Ecto neural progenitor cell (in vitro differentiated cells): ENCODE measurements at regions not wholly inside any gene's neighbourhood (a gene's known extent, or its start where the extent isn't known, plus 50 kb on each side); places are given as distances from the start of the nearest gene placed in this dataset.
"Not testable (repeated sequence)": the region's sequence is repeated elsewhere in the genome, so short reads cannot be mapped to it uniquely, and the experiment has no call there.

Experiments
- DNase-seq: peaks from one replicate; pipeline ENCODE4 v3.0.0-alpha.2; 2018; ENCODE audit warnings: low spot score

DNA sequence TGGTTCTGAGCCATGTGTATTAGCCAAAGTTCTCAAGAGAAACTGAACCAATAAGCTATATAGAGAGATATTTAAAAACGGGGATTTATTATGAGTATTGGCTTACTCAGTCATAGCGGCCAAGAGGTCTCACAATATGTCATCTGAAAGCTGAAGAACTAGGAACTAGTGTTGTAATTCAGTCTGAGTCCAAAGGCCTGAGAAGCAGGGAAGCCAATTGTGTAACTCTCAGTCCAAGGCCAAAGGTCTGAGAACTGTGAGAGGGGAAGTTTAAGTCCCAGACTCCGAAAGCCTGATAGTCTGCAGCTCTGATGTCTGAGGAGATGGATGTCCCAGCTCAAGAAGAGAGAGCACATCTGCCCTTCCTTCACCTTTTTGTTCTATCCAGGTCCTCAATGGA, 344.8 kb upstream of the USP15 start:
- no peak for DNase-seq

DNA sequence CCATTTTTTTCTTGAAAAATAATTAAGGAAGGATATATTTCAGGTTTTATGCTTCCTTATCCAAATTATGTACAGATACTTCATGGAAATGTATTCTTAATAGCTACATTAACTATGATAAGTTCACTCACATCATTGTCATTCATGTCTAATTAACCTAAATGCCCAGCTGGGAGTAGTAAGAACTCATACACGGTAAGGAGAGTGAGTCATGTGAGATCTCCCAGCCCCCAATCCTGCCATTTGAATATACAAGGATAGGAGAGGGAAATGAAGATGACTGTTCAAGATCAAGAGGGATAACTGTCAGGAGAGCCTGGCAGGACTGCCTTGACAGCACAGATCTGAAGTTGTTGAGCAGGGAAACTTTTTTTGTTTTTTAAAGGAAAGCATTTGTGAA, 343.4 kb upstream of the USP15 start:
- DNase-seq: no peak

DNA sequence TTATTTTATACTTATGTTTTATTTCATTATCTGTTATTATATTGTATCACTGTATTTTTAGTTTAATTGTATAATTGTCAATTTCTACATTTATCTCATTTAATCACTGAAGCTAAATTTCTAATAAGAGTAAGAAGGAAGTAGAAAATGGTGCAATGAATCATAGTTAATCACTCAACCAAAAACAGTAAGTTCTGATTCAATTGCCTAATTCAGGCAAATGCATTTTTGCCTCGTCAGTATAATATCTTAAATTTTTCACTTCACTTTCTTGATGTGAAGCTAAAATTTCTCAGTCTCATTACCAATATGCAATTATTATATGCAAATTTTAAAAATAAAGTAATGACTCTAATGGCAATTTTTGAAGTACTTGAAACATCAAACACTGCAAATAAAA, 340.5 kb upstream of the USP15 start:
- no peak for DNase-seq

DNA sequence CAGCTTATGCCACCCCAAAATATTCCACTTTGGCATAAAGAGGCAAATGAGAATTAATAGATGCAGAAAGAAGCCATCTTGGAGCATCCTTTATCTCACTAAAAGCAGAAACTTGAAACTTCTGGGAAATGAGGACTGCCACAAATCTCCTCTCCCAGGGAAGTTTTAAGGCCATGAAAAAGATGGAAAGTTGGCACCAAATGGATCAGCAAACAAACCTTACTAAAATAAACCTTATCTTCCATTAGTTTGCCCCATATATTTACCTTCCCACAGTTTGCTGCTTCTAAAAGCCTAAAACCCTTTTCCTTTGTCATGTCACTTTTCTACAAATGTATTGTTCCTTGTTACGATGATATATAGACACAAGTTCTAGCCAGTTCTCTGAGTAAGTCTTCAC, 340.0 kb upstream of the USP15 start:
- DNase-seq: no peak

DNA sequence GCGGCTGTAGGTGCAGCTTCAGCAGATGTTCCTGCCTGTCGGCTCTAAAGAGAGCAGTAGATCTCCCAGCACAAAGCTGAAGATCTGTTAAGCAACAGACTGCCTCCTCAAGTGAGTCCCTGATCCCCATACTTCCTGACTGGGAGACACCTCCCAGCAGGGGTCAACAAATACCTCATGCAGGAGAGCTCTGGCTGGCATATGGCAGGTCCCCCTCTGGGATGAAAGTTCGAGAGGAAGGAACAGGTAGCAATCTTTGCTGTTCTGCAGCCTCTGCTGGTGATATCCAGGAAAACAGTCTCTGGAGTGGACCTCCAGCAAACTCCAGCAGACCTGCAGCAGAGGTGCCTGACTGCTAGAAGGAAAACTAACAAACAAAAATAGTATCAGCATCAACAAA, 337.1 kb upstream of the USP15 start:
- no peak for DNase-seq

DNA sequence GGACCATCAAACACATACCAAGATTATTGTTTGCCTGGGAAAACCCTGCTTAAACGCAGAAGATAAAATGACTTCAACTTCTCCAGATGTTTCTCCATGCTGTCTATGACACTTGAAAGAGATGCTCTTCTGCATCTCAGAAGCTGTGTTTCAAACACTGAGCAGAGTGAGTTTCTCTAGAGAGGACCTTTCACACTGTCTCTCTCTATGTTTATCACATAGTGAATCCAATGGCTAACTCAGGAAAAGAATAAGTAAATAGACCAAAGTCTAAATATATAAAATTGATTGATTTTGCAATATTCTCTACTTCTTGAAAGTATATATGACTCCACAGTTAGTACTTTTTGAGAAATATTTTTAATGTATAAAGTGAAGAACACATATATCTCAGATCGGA, 325.6 kb upstream of the USP15 start:
- DNase-seq: no peak

DNA sequence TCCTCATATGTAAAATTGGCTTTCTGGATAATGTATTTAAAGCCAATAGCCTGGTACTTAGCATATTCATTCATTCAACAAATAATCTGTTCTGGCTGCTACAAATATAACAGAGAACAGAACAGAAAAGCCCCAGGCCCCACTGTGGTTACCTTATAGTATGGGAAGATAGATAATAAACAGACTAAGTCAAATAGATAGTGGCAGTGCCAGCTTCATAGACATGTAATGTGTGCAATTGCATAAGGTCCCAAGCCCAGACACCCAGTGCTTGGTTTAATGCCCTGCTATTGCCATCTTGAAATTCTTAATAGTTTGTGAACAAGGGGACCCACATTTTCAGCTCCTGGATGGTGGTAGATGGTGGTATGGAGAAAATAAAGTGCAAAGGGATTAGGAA, 320.2 kb upstream of the USP15 start:
- no peak for DNase-seq

DNA sequence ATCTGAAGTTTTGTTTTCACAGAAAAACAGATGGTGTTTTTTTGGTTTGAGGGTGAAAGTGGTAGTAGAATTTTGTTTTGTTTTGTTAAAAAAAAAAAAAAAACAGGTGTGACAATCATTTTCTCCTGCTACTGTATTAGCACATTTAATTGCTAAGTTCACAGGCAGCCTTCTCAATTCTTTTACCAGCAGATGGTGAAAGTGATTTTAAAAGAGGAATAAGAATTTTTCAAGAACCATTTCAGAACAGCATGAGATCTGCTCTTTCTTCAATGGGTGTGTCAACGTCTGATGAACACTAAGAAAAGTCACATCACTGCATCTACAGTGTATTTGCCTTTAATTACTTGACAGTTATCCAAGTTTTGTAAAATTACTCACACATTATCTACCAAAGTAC, 303.7 kb upstream of the USP15 start:
- no peak for DNase-seq

DNA sequence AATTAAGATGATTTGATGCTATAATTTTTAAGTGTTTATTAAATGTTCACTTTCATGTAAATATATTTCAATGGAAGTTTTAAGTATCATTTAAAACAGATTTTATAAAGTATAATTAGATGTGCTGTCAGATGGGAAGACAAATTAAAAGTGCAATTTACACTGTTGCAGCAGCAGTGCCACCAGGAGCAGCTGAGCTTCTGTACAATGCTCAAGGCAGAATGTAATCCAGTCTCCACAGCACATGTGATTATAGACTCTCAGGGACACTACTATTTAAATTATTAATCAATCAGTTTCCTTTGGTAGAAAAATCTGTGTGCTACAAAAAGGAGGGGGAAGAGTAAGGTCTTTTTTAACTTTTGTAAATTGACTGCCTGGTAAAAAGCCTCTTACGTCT, 285.7 kb upstream of the USP15 start:
- no peak for DNase-seq

DNA sequence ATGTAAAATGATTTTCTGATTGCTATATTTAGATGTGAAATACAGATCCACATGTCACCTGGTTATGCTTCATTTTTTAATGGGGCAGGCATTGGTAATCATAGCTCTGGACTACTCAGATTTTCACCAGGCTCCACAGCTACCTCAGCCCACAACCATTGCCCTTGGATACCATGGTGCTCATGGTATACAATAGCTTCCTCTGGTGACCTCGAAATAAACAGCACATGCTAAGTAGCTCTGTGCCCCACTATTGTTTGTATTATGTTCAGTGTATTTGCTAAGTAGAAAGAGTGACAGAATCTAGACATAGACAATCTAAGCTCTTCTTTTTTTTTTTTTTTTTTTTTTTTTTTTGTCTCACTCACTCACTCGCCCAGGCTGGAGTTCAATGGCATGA, 274.4 kb upstream of the USP15 start:
- no peak for DNase-seq

DNA sequence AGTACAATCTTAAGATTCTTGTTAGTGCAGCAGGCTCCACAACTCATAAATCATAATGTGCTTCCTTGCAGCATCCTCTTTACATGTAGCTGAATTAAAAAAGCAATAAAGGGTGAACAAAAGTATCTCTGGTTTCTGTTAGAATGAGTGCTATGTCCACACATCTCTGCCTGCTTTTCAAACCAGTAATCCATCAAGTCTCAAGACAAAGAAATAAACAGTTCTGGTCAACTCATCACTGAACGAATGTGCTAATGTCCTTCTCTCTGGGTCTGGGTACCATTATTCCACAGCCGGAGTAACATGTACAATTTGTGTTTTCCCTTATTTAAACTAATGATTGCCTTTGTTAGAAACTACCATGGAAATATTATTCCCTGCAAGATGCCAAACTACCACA, 273.0 kb upstream of the USP15 start:
- DNase-seq: no peak

DNA sequence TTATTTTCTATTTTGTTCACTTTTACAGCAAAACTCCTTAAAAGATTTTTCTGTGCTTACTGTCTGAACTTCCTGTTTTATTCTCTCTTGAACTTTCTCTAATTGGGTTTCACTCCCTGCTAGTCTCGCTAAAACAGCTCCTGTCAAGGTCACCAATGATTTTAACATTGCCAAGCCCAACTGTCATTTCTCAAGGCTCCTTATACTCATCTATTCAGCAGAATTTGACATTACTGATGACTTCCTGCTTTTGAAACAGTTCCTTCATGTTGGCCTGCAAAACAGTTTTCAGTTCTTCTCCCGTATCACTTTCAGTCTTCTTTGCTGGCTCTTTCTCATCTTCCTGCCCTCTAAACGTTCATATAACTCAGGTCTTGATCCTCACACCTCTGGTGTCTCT, 268.5 kb upstream of the USP15 start:
- no peak for DNase-seq

DNA sequence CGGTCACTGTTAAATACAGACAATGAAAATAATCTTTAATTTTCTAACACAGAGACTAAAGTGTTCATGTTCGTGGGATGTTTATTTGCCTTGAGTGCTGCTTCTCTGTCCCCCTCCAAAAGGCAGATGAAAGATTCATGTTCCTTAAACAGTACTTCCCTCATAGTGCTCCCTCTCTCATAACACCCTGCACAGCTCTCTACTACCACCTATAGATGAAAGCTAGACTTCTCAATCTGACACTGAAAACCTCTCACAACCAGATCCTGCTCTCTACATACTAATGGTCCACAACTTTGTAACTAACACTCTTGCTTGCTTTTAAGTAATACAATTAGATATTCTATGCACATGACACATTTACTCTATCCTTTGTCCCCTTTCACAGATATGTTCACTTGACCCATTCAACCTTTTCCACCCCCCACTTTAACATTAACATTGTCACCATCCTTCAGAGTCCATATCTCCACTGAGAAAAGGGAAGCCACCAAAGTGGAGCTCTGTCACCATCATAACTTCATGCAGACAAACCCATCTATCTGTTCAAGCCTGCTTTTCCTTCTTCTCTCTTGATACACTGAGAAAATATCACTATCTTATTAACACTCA, 266.4 kb upstream of the USP15 start:
- DNase-seq: no peak

DNA sequence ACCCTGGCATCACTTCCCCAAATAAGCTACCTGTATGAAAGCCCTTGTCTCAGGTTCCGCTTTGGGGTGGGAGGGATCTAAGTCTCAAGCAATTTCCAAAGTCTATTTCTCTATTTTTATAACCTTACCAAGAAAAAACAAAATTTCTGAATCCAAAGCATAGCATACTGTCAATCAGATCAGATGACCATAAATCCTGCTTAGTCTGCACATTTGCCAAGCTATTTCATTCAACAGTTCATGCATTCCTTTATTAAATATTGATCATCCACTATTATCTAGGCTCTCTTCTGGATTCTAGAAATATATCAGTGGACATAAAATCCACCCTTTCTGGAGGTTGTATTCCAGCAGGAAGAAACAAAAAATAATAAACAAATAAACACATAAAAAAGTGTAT, 263.5 kb upstream of the USP15 start:
- DNase-seq: no peak

DNA sequence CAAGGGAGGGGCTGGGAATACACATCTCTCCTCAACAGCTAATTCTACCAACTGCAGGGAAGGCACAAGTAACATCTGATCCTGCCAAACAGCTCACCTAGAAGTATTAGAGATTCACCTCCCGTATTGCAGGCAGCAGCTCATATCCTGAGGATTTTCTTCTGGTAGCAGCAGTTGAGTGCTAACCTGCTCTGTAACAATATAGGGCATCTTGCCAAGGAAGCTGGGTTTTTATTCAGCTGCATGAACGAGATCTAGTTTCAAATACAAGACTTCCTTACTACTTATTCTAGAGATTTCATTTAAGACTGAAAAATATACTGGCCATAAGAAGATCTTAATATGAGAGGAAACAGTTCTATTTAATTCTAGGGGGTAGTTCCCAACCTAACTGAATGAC, 261.4 kb upstream of the USP15 start:
- DNase-seq: no peak

DNA sequence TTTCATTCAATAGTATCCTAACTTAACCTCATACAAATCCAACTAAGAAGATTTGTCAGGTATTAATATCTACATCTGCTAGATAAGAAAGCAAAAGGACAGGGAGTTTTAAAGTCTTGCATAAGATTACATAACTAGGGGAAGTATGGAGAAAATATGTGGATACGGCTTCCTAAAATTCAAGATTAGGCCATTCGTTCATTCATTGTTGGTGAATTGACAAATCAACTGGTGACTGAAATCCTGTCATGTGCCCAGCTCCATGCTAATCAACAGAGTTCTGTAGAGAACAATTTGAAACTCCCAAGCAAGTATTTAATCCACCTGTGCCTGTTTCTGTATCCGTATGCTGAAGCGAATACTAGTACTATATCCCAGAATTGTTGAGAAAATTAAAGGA, 260.9 kb upstream of the USP15 start:
- no peak for DNase-seq

DNA sequence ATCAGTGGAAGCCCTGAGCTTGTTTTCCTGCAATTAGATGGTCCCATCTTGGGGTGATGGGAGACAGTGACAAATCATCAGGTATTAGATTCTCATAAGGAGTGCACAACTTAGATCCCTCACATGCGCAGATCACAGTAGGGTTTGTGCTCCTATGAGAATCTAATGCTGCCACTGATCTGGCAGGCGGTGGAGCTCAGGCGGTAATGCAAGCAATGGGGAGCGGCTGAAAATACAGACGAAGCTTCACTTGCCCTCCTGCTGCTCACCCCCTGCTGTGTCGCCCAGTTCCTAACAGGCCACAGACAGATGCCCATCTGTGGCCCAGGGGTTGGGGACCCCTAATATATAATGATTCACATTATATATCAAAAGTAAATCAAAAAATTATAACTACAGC, 258.8 kb upstream of the USP15 start:
- DNase-seq: no peak

DNA sequence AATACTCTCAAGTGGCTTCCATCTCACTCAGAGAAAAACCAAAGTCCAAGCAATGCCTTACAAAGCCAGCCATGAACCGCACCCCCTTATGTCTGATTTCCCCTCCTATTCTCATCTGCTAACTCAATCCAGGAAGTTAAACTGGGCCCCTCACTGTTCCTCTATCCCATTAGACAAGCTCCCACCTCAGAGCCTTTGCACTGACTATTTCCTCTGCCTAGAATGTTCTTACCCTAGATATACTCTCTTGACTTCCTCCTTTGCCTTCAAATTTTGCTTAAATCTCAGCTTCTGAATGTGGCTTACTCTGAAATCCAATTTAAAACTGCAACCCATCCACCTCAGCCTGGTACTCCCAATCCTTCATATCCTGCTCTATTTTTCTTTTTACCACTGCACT, 257.0 kb upstream of the USP15 start:
- DNase-seq: no peak

DNA sequence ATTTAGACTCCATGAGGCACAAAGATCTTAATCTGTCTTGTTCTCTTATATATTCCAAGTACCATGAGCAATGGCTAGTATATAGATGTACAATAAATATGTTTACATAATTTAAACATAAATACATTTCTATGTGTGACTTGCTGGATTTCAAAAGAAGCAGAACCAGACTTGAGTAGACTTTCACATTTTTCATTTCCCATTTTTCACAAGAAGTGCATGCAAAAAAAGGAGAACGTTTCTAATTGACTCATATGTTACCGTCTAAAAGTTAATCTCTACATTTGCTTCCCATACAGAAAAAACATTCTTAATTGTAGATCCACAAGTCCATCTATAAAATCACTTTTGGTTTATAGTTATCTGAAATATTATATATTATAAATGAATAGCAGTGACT, 256.5 kb upstream of the USP15 start:
- DNase-seq: no peak

DNA sequence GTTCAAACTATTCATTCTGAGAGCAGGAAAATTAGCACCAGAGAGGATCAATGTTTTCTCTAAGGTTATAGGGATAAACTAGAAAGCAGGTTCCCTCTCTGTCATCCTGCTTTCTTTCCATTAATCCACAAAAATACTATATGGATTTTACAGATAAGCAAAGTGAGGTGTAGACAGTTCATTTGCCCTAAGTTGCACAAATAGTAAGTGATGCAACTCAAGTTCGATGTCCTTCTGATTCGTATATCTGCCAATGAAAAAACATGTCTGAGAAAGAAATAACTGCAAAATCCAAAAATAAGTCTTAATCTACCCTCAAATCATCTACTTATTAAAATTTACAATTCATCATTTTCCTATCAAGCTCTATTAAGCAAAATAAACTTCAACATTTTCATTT, 254.6 kb upstream of the USP15 start:
- DNase-seq: no peak

DNA sequence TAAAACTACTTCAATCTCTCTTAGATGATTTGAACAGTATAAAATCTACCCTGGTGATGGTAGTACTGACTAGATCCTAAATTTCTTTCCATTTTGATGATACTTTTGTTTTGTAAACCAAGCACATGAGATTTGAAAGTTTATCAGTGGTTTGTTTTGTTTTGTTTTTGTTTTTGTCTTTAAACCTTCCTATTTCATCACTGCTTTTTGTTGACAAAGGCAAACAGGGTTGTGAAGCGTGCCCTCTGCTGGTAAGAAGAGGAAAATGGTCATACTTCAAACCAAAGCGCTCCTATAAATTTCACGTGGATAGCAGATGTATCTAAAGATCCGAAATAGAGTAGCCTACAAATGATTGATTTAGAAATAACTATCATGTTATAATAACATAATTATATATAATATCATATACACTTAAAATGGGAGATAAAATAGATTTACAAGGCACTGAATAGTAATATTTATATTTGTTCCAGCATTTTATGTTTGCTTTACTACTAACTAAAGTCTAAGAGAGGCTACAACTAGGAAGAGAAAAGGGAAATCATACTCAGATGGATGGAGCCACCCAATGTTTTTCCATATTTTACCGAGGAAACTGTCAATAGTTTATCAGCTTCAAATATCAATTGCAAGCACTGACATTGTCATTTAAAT, 254.0 kb upstream of the USP15 start:
- no peak for DNase-seq

DNA sequence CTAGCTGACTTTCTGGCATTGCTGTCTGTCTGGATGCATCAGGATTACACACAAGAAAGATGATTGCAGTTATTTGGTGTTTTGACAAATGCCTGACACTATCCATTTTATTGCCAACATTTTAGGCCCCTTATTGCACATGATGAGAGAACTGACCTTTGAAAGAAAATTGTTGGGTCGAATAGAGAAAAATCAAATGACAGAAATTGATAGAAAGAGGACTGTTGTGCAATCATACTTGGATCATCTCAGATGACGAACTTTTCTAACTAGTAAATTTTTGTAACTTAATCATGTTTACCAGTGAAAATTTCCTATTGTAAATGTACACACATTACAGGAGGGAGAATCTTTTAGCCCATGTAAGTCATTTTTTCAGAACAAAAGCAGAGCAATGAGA, 251.5 kb upstream of the USP15 start:
- no peak for DNase-seq

DNA sequence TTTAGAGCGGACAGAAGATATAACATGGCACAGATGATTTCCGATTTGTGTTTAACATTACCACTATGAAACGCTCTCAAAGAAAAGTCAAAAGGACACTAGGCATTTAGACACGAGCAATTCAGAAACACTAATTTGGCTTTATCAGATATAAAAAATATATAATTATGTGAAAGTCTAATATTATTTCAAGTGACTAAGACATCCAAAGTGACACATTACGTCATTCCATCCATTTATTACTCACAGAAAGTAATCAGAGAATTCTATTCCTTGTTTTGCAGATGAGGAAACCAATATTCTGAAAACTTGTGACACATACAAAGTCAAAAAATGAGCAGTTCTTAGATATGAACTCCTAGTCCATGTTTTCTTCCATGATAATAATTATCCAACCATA, 250.8 kb upstream of the USP15 start:
- no peak for DNase-seq

DNA sequence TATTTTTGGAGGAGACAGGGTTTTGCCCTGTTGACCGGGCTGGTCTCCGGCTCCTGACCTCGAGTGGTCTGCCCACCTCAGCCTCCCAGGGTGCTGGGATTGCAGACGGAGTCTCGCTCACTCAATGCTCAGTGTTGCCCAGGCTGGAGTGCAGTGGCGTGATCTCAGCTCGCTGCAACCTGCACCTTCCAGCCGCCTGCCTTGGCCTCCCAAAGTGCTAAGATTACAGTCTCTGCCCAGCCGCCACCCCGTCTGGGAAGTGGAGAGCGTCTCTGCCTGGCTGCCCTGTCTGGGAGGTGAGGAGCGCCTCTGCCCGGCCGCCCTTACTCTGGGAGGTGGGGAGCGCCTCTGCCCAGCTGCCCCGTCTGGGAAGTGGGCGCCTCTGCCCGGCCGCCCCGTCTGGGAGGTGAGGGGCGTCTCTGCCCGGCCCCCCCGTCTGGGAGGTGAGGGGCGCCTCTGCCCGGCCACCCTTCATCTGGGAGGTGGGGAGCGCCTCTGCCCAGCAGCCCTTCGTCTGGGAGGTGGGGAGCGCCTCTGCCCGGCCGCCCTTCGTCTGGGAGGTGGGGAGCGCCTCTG, 249.8 kb upstream of the USP15 start:
- DNase-seq: not testable (repeated sequence)
